ENCODE measurements at regions not wholly inside any gene's neighbourhood (a gene's known extent, or its start where the extent isn't known, plus 50 kb on each side); places are given as distances from the start of the nearest gene placed in this dataset.

DNA sequence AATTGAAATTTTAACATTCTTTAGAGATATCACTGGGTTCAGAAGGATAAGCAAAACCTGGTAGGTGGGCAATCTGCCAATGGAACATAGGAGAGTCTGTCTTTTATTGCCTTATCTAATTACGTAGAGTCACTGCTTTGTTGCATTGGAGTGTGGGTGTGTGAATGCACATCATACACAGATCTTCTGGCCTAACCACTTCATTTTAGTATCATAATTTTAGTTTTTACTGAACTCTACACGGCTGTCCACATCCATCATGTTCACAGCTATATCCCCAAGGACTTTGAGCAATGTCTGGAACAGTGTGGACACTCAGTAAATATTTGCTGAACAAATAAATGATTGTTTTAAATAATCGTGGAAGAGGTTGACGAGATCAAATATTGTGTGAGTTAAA is 104.6 kb upstream of the AKIRIN2 start:
- no peaks in the 10 kb centered on the region for H3K9me3 ChIP-seq (ENCODE audit: control insufficient read depth, insufficient read depth, low read depth, low read length)
- H3K4me3 ChIP-seq (replicated peaks in 1 of 4; ENCODE audit: control extremely low read depth in 1 of 4, insufficient read depth in 1 of 4, low read depth in 3 of 4, low read length in 4 of 4) = no peak overlapping the region
- no peaks in the 10 kb centered on the region for H3K4me1 ChIP-seq (ENCODE audit: control insufficient read depth, extremely low read depth, insufficient read depth, low read length)
- no peaks in the 10 kb centered on the region for H3K27me3 ChIP-seq (ENCODE audit: control insufficient read depth, insufficient read depth, low read length)
- H2AFZ ChIP-seq (ENCODE audit: low read length) = no peak overlapping the region
- DNase-seq (ENCODE audit: low read depth in 2 of 2) = no peak
- no peak overlapping the region for H3K27ac ChIP-seq (ENCODE audit: insufficient read depth, low read length)
- H3K79me2 ChIP-seq (ENCODE audit: control insufficient read depth, insufficient read depth, low read length) = no peaks in the 10 kb centered on the region
- H4K20me1 ChIP-seq (ENCODE audit: control insufficient read depth, extremely low read depth, insufficient read depth, low read length) = no peaks in the 10 kb centered on the region
- no peak overlapping the region for H3K4me2 ChIP-seq (ENCODE audit: extremely low read depth, insufficient read depth, low read length)
- no peak overlapping the region for H3K9ac ChIP-seq (ENCODE audit: insufficient read depth, low read length)
- H3K36me3 ChIP-seq (ENCODE audit: control insufficient read depth, insufficient read depth, low read length) = no peaks in the 10 kb centered on the region
- no peak for TF ChIP-seq EZH2 (IDR thresholded peaks at IDR 0.05; ENCODE audit: low read length, missing control alignments)
- TF ChIP-seq, protein P1, sequence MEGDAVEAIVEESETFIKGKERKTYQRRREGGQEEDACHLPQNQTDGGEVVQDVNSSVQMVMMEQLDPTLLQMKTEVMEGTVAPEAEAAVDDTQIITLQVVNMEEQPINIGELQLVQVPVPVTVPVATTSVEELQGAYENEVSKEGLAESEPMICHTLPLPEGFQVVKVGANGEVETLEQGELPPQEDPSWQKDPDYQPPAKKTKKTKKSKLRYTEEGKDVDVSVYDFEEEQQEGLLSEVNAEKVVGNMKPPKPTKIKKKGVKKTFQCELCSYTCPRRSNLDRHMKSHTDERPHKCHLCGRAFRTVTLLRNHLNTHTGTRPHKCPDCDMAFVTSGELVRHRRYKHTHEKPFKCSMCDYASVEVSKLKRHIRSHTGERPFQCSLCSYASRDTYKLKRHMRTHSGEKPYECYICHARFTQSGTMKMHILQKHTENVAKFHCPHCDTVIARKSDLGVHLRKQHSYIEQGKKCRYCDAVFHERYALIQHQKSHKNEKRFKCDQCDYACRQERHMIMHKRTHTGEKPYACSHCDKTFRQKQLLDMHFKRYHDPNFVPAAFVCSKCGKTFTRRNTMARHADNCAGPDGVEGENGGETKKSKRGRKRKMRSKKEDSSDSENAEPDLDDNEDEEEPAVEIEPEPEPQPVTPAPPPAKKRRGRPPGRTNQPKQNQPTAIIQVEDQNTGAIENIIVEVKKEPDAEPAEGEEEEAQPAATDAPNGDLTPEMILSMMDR (conservative IDR thresholded peaks at IDR 0.05 in 1 of 2, IDR thresholded peaks at IDR 0.05 in 1 of 2; ENCODE audit: low read depth in 1 of 2, low read length in 2 of 2) = no peak

DNA sequence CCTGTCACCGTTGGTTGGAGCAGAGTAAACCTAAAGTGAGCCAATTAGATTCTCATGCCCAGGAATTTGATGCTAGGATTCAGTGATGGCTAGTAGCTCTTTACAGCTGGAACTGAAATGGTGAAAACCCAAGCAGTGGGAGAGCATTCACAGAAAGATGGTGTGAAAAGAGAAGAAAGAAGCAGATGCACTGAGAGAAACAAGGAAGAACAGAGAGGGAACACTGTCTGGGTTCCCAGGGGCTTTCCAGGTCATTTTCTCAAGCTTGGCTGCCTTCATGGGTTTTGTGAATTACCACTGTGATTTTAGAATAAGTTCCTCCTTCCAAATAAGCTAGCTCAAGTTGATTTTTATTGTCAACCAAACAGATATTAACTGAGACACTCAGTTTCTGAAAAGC is 104.1 kb upstream of the AKIRIN2 start:
- H3K4me1 ChIP-seq (ENCODE audit: control insufficient read depth, extremely low read depth, insufficient read depth, low read length) = no peaks in the 10 kb centered on the region
- TF ChIP-seq, protein P1 (conservative IDR thresholded peaks at IDR 0.05 in 1 of 2, IDR thresholded peaks at IDR 0.05 in 1 of 2; ENCODE audit: low read depth in 1 of 2, low read length in 2 of 2) = no peak
- TF ChIP-seq EZH2 (IDR thresholded peaks at IDR 0.05; ENCODE audit: low read length, missing control alignments) = no peak
- no peak overlapping the region for H3K27ac ChIP-seq (ENCODE audit: insufficient read depth, low read length)
- no peak overlapping the region for H3K9ac ChIP-seq (ENCODE audit: insufficient read depth, low read length)
- no peaks in the 10 kb centered on the region for H3K36me3 ChIP-seq (ENCODE audit: control insufficient read depth, insufficient read depth, low read length)
- H3K27me3 ChIP-seq (ENCODE audit: control insufficient read depth, insufficient read depth, low read length) = no peaks in the 10 kb centered on the region
- no peak overlapping the region for H2AFZ ChIP-seq (ENCODE audit: low read length)
- H3K79me2 ChIP-seq (ENCODE audit: control insufficient read depth, insufficient read depth, low read length) = no peaks in the 10 kb centered on the region
- DNase-seq (ENCODE audit: low read depth in 2 of 2) = no peak
- no peak overlapping the region for H3K4me2 ChIP-seq (ENCODE audit: extremely low read depth, insufficient read depth, low read length)
- H3K9me3 ChIP-seq (ENCODE audit: control insufficient read depth, insufficient read depth, low read depth, low read length) = no peaks in the 10 kb centered on the region
- no peak overlapping the region for H3K4me3 ChIP-seq (replicated peaks in 1 of 4; ENCODE audit: control extremely low read depth in 1 of 4, insufficient read depth in 1 of 4, low read depth in 3 of 4, low read length in 4 of 4)
- H4K20me1 ChIP-seq (ENCODE audit: control insufficient read depth, extremely low read depth, insufficient read depth, low read length) = no peaks in the 10 kb centered on the region

DNA sequence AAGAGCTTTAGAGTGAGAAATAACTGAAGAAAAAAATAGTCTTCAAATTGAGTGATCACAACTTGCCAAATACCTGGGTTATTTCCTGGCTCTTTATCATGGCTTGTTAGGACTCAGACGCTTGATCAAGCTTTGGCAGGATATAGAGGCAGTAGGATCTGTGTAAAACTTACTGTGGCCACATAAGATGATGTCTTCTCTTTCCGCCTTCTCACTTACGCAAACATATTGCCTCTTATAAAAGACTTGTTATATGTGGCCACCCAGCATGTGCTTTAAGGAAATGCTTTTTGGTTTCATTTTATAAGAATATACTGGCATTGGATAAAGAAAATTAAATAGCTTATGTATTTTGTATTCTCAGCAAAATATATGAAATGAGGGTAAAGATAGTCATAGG is 101.8 kb upstream of the AKIRIN2 start:
- TF ChIP-seq, protein P1 (conservative IDR thresholded peaks at IDR 0.05 in 1 of 2, IDR thresholded peaks at IDR 0.05 in 1 of 2; ENCODE audit: low read depth in 1 of 2, low read length in 2 of 2) = no peak
- H3K9ac ChIP-seq (ENCODE audit: insufficient read depth, low read length) = no peak overlapping the region
- no peak for DNase-seq (ENCODE audit: low read depth in 2 of 2)
- H3K9me3 ChIP-seq (ENCODE audit: control insufficient read depth, insufficient read depth, low read depth, low read length) = no peaks in the 10 kb centered on the region
- H3K4me2 ChIP-seq (ENCODE audit: extremely low read depth, insufficient read depth, low read length) = no peak overlapping the region
- no peaks in the 10 kb centered on the region for H4K20me1 ChIP-seq (ENCODE audit: control insufficient read depth, extremely low read depth, insufficient read depth, low read length)
- no peaks in the 10 kb centered on the region for H3K79me2 ChIP-seq (ENCODE audit: control insufficient read depth, insufficient read depth, low read length)
- no peak overlapping the region for H3K27ac ChIP-seq (ENCODE audit: insufficient read depth, low read length)
- H3K27me3 ChIP-seq (ENCODE audit: control insufficient read depth, insufficient read depth, low read length) = peaks cover 2% of the 10 kb centered on the region
- no peaks in the 10 kb centered on the region for H3K36me3 ChIP-seq (ENCODE audit: control insufficient read depth, insufficient read depth, low read length)
- no peaks in the 10 kb centered on the region for H3K4me1 ChIP-seq (ENCODE audit: control insufficient read depth, extremely low read depth, insufficient read depth, low read length)
- no peak overlapping the region for H2AFZ ChIP-seq (ENCODE audit: low read length)
- no peak overlapping the region for H3K4me3 ChIP-seq (replicated peaks in 1 of 4; ENCODE audit: control extremely low read depth in 1 of 4, insufficient read depth in 1 of 4, low read depth in 3 of 4, low read length in 4 of 4)
